Activated naive CD4-positive, alpha-beta T cell treated with anti-CD3 and anti-CD28 coated beads, Interleukin-2, amount 50 U/mL, for 24 hours (primary cell): ENCODE measurements at regions not wholly inside any gene's neighbourhood (a gene's known extent, or its start where the extent isn't known, plus 50 kb on each side); places are given as distances from the start of the nearest gene placed in this dataset.
A peak's percentile ranks its signal among the peaks of the same experiment; 100 is the strongest.

Experiments
- H3K27ac Mint-ChIP-seq: one replicate; pipeline ENCODE4 v1.8.0; 2021; ENCODE audit warnings: mild to moderate bottlenecking, mixed read lengths
- H3K27me3 Mint-ChIP-seq: one replicate; pipeline ENCODE4 v1.8.0; 2021; ENCODE audit warnings: mixed read lengths
- H3K36me3 Mint-ChIP-seq: one replicate; pipeline ENCODE4 v1.8.0; 2021; ENCODE audit warnings: mixed read lengths
- H3K4me1 Mint-ChIP-seq: one replicate; pipeline ENCODE4 v1.8.0; 2021; ENCODE audit warnings: mixed read lengths
- H3K4me3 Mint-ChIP-seq: one replicate; pipeline ENCODE4 v1.8.0; 2021; ENCODE audit warnings: mild to moderate bottlenecking, mixed read lengths
- H3K9me3 Mint-ChIP-seq: one replicate; pipeline ENCODE4 v1.8.0; 2021; ENCODE audit warnings: mixed read lengths

DNA sequence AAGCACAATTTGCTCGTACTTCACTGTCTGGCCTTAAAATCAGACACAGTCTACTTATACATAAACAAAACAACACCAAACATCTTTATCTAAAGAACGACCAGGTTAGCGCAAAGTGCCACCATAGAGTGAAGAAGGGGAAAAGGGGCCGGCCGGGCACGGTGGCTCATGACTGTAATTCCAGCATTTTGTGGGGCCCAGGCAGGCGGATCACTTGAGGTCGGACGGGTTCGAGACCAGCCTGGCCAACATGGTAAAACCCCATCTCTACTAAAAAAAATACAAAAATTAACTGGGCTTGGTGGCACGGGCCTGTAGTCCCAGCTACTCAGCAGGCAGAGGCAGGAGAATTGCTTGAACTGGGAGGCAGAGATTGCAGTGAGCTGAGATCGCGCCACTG is 118.5 kb upstream of the RIOK3 start:
- Mint-ChIP-seq H3K36me3 (peaks cover 14% of the 10 kb centered on the region), H3K4me1 (no peaks in the 10 kb centered on the region), H3K27ac (no peak overlapping the region), H3K27me3 (no peaks in the 10 kb centered on the region), H3K9me3 (no peaks in the 10 kb centered on the region), H3K4me3 (no peak overlapping the region)

DNA sequence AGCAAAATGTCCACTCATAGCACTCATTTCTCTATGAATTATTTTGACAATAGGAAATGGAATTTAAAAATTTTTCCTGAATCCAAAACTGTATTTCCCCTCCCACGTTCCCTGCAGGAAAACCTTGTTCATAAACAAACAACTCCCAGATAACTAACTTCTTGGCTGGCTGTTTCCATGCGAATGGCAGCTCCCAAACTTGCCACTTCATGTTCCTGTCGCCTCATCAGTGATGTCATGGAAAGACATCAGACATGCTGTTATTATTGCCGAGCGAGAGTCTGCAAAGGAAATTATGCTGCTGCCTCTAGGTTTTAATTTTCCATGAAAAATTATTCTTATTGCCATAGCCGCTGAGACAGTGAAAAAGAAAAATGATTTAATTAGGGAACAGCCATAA is 117.0 kb upstream of the RIOK3 start:
- H3K4me1 Mint-ChIP-seq, result peaks cover 4% of the 10 kb centered on the region
- H3K9me3 Mint-ChIP-seq, result no peaks in the 10 kb centered on the region
- H3K36me3 Mint-ChIP-seq, result peaks cover 10% of the 10 kb centered on the region
- no peak overlapping the region for H3K27ac Mint-ChIP-seq
- H3K27me3 Mint-ChIP-seq, result no peaks in the 10 kb centered on the region
- no peak overlapping the region for H3K4me3 Mint-ChIP-seq

DNA sequence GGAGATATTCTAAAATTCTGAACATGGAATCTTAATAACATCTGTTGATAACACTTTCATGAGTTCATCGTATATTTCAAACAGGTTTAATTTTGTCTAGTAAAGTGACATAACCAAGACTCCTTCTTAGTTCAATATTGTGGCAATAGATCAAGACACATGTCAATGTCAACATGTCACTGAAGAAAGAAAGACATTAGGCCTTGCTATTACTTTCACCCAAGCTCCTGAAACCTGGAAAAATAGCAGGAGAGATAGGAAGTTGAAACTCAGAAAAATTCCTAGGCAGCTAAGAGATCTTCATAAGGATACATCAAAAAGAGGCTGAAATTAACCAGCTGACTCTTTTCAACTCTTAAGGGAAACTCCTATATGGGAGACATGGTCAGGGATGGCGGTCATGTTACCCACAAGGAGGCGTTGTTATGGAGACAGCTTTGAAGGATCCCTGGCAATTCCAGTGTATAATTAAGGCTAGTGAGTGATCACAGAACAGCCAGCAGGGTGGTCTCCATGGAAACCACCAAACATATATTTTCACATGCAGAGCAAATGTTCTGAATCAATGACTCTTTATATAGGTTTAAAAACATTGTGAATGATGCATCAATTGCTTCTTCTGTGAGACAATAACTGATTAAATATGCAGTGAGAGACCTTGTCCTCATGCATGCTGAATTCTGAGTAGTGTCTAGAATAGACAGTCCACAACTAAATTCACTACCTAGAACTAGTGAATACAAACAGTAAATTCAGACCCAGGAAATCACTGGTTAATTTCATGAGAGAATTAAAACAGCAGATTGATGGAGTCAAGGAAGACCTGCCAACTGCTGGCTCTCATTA is 115.3 kb upstream of the RIOK3 start:
- no peaks in the 10 kb centered on the region for H3K27me3 Mint-ChIP-seq
- H3K27ac Mint-ChIP-seq, result no peak overlapping the region
- H3K36me3 Mint-ChIP-seq, result peaks cover 8% of the 10 kb centered on the region
- H3K9me3 Mint-ChIP-seq, result no peaks in the 10 kb centered on the region
- peaks cover 10% of the 10 kb centered on the region for H3K4me1 Mint-ChIP-seq
- no peak overlapping the region for H3K4me3 Mint-ChIP-seq

DNA sequence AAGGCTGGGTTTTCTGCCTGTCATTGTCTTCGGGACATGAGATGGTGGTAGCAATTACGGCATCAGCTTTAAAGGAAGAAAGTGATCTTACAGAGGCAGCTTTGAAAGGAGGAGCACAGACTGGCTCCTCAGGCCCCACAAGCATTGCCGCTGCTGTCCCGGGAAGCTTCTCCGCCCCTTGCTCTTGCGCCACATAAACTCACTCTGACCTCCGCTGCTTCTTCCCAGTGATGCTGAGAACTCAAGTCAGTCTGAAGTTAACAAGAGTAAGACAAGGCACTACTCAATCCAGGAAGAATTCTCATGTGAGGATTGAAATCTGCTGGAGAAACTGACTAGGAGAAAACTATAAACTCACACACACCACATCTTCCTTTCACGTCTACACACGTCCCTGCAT is 112.4 kb upstream of the RIOK3 start:
- Mint-ChIP-seq H3K27ac (peak overlapping the region; percentile 63), H3K4me3 (no peak overlapping the region), H3K9me3 (no peaks in the 10 kb centered on the region), H3K27me3 (no peaks in the 10 kb centered on the region), H3K36me3 (peaks cover 6% of the 10 kb centered on the region), H3K4me1 (peaks cover 10% of the 10 kb centered on the region)

DNA sequence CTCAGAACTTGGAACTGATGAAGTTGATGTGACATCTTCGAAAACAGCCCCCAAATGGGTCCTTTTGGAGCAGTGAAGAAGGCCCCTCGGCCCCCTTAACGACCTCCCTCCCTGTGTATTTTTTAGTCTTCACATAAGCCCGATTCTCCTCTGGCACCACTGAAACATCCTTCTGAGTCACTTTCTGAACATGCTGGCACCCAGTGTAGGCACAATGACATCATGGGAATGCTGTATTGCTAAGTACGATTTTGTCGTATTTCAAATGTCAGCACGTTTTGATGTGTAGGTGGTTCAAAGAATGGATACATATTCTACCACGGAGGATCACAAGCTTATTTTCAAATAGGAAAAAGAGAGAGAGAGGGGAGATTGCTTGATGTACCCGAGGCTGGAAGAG is 111.7 kb upstream of the RIOK3 start:
- Mint-ChIP-seq H3K4me3 (peak overlapping the region; percentile 3), H3K9me3 (no peaks in the 10 kb centered on the region)

DNA sequence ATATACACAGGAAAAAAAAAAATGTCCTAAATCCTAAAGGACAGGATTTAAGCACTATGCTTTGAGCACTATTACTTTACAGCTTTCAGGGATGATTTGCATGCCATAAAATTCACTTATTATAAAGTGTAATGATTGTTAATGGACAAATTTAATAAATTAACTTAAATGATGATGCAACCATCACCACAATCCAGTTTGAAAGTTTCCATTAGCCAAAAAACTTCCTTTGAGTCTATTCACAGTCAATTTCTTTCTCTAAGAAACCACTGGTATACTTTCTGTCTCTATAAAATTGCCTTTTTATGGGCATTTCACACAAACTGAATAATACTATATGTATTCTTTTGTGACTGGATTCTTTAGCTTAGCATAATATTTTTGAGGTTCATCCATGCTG is 111.1 kb upstream of the RIOK3 start:
- H3K27me3 Mint-ChIP-seq, result no peaks in the 10 kb centered on the region
- H3K9me3 Mint-ChIP-seq, result no peaks in the 10 kb centered on the region
- H3K27ac Mint-ChIP-seq, result no peak overlapping the region
- H3K4me3 Mint-ChIP-seq, result no peak overlapping the region
- H3K36me3 Mint-ChIP-seq, result peaks cover 4% of the 10 kb centered on the region
- H3K4me1 Mint-ChIP-seq, result peaks cover 10% of the 10 kb centered on the region

More for the DNA sequence above, 111.7 kb upstream of the RIOK3 start:
- Mint-ChIP-seq H3K27ac (peak overlapping the region; percentile 36), H3K27me3 (no peaks in the 10 kb centered on the region), H3K36me3 (peaks cover 5% of the 10 kb centered on the region), H3K4me1 (peaks cover 10% of the 10 kb centered on the region)

DNA sequence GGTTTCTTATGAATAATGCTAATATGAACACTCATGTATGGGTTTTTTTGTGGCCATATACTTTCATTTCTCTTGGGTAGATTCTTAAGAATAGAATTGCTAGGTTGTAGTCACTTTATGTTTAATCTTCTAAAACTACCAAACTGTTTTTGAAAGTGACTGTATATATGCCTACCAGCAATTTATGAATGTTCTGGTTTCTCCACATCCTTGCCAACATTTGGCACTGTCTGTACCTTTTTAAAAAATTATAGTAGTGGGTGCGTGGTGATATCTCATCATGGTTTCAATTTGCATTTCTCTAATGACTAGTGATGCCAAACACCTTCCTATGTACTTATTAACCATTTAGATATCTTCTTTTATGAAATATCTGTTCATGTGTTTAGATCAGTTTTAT is 110.6 kb upstream of the RIOK3 start:
- H3K36me3 Mint-ChIP-seq, result peaks cover 7% of the 10 kb centered on the region
- H3K9me3 Mint-ChIP-seq, result no peaks in the 10 kb centered on the region
- peaks cover 10% of the 10 kb centered on the region for H3K4me1 Mint-ChIP-seq
- no peak overlapping the region for H3K27ac Mint-ChIP-seq
- no peaks in the 10 kb centered on the region for H3K27me3 Mint-ChIP-seq
- H3K4me3 Mint-ChIP-seq, result no peak overlapping the region

DNA sequence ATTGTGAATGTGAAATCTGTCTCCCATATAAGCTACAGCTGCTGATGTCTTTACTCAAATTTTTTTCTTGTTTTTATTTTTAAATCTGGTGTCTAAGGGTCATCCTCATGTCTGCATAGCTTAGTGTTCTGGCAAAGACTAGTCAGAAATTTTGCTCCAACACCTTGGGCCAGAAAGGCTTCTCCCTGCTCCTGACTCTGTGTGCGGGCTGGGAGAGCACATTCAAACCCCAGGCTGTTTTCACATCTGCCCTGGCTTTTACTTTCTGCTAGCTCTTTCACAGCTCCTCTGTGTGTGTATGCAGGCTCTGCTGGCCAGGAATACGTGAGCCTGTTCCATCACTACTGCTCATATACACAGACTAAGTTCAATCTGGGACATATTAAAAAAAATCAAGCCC is 102.9 kb upstream of the RIOK3 start:
- H3K4me3 Mint-ChIP-seq, result no peak overlapping the region
- H3K27ac Mint-ChIP-seq, result no peak overlapping the region
- H3K27me3 Mint-ChIP-seq, result no peaks in the 10 kb centered on the region
- H3K9me3 Mint-ChIP-seq, result no peaks in the 10 kb centered on the region
- H3K36me3 Mint-ChIP-seq, result peaks cover 39% of the 10 kb centered on the region
- H3K4me1 Mint-ChIP-seq, result peaks cover 4% of the 10 kb centered on the region

DNA sequence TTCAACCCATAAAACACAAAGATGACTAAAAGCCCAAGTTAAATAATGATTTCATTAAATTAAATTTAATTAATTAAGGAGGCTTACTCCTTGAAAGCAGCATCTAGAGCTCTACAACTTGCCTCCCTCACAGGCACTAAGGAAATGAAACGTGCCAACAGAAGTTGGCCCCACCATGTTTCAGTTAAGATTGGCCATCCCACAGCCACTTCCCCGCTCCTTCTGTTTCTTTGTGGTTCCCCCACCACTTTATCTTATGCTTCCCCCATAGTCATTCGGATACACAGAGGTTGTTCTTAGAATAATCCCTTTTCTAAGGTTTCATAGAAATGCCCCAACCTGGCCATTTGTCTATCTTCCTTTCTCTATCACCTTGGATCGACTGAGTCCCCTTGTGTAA is 101.6 kb upstream of the RIOK3 start:
- H3K36me3 Mint-ChIP-seq, result peaks cover 38% of the 10 kb centered on the region
- H3K9me3 Mint-ChIP-seq, result no peaks in the 10 kb centered on the region
- peaks cover 4% of the 10 kb centered on the region for H3K4me1 Mint-ChIP-seq
- H3K27ac Mint-ChIP-seq, result no peak overlapping the region
- H3K27me3 Mint-ChIP-seq, result no peaks in the 10 kb centered on the region
- H3K4me3 Mint-ChIP-seq, result no peak overlapping the region

DNA sequence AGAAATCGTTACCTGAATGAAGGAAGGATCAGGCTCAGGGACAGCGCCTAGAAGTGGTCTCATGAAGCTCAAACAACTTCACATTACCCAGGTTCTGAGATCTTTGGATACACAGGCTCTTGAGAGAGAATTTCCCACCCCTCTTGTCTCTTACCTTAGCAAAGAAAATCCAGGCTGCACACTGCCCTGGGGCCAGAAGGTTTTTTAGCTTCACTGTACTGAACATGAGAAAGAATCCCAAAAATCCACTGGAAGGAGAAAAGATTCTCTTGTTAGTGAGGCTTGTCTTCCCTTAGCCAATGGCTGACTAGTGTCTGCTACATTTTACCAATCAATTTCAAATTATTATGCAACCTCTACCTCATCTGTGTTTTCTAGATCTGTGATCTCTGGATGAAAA is 101.0 kb upstream of the RIOK3 start:
- Mint-ChIP-seq H3K4me1 (peaks cover 4% of the 10 kb centered on the region), H3K27me3 (no peaks in the 10 kb centered on the region), H3K36me3 (peaks cover 38% of the 10 kb centered on the region), H3K4me3 (no peak overlapping the region), H3K9me3 (no peaks in the 10 kb centered on the region), H3K27ac (no peak overlapping the region)

DNA sequence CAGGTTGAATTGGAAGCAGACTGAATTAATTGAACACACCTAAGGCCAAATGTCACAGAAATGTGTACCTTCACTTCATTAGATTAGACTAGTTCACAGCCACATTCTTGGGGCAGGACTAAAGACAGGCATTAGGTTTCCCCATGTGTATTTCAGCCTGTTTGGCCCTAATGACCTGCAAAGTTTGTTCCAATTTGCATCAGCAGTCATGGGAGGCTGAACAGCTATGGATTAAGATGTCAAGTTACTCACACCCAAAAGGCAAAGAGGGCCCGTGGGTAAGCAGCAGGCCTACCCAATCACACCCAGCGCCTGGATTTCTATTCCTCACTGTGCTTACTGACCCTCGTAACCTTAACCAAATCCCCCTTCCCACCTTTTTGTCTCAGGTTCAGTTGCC is 99.6 kb upstream of the RIOK3 start:
- Mint-ChIP-seq H3K4me3 (no peak overlapping the region), H3K36me3 (peaks cover 35% of the 10 kb centered on the region), H3K9me3 (no peaks in the 10 kb centered on the region), H3K27me3 (no peaks in the 10 kb centered on the region), H3K4me1 (peaks cover 13% of the 10 kb centered on the region), H3K27ac (no peak overlapping the region)

DNA sequence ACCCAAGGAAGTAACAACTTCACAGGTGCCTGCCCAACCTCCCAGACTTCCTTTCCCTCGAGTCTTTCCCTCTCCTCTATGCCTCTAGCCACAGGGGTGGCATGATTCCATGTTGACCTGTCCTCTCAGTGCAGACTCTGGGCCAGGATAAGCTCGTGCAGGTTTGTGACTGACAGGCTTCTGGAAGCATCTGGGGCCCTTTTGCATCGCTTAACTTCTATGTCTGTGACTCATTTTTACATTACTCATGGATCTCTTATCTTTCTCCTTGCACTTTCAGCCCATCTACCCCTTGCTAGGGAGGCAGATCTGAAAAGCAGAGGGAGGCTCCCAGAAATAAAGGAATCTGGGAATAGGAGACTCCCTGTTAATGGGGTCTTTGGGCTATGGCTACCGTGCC is 98.5 kb upstream of the RIOK3 start:
- Mint-ChIP-seq H3K27ac (no peak overlapping the region), H3K27me3 (no peaks in the 10 kb centered on the region), H3K4me1 (peaks cover 18% of the 10 kb centered on the region), H3K36me3 (peaks cover 26% of the 10 kb centered on the region), H3K9me3 (no peaks in the 10 kb centered on the region), H3K4me3 (no peak overlapping the region)

DNA sequence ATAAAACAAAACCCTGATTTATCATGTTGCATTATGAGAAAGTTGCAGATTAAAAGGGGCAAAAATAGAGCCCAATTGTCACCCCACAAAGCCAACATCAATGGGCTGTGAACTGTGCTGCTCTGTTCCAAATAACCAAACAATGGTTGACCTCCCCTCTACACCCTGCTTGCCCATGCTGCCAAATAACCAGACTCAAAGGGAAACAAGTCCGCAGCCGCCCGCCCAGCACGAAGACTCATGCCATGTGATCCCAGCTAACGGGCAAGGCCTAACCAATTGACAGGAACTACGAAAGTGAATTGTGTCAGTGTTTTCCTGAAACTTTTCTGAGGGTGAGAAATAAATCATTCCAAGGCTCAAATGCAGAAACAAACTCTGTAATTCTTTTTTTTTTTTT is 97.9 kb upstream of the RIOK3 start:
- H3K36me3 Mint-ChIP-seq, result peaks cover 20% of the 10 kb centered on the region
- peaks cover 18% of the 10 kb centered on the region for H3K4me1 Mint-ChIP-seq
- no peak overlapping the region for H3K4me3 Mint-ChIP-seq
- H3K27ac Mint-ChIP-seq, result no peak overlapping the region
- no peaks in the 10 kb centered on the region for H3K9me3 Mint-ChIP-seq
- no peaks in the 10 kb centered on the region for H3K27me3 Mint-ChIP-seq

DNA sequence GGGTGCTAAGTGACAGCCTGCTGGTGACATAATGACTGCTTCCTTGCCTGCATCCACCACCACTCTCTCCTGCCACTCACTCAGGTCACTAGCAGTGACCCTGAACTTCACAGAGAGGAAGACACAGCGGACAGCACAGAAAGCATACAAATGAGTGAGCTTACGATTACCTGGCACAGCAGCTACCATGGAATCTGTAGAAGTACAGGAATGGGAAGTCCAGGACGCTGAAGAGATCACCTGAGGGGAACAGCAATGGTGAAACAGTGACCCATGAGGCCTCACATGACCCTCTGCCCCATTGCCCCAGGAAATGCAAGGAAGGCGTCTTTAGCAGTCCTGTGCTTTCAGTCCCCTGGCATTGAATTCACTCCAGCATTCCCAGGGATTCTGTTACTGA is 96.7 kb upstream of the RIOK3 start:
- Mint-ChIP-seq H3K36me3 (peaks cover 16% of the 10 kb centered on the region), H3K4me3 (no peak overlapping the region), H3K9me3 (no peaks in the 10 kb centered on the region), H3K4me1 (peaks cover 18% of the 10 kb centered on the region), H3K27me3 (no peaks in the 10 kb centered on the region), H3K27ac (no peak overlapping the region)

DNA sequence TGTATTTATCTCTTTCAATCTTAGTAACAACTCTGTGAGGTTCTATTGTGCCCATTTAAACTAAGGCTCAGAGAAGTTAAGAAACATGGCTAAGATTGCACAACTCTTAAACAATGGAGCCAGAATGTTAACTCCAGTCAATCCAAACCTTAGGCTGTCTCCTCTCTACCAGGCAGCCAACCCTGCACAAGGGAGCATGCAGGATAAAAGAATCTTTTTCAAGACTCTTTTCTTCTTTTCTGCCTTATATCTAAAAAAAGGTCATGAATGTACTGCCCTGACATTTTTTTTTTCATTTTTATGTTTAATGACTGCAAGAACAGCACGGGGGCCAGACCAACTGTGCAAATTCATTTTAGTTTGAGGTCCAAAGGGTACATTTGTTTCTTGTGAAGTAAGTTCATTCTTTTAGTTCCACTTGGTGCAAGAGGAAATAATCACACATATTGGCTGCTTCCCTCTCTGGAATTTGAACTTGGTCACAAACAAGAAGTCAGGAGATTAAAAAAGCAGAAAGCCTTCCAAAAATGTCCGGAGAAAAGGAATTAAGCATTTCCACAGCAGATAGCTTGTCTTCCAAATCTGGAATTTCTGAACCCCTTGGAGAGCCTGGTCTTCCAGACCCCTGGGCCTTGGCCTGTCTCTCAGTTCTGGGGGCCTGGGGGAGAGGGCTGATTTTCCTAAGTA is 96.0 kb upstream of the RIOK3 start:
- Mint-ChIP-seq H3K27ac (no peak overlapping the region), H3K4me3 (no peak overlapping the region), H3K27me3 (no peaks in the 10 kb centered on the region), H3K4me1 (peaks cover 18% of the 10 kb centered on the region), H3K36me3 (peaks cover 12% of the 10 kb centered on the region), H3K9me3 (no peaks in the 10 kb centered on the region)

DNA sequence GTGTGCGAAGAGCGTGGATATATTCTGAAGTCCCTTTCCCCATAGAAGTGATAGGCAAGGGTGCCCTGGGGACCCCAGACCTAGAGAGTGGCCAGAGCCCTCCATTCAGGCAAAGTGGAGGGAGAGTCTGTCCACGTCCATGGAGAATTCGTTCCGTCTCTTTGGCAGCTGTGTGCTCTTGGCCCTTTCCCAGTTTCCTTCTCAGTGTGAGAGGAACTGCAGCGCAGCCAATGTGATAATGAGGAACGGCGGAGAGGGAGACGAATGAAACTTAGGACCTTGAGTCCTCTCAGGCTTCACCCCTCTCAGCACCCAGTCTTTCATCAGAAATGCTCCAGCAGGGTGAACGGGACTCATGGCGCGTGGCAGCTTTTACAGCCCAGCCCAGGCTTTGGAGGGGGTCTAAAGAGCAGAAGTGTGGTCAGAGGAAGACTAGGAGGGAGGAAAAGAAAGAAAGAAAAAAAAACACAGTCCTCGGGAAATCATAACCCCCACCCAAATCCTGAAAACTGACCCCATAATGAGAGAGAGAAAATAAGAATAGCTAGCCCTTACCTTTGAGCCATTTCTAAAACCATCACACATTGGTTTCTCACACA is 95.0 kb upstream of the RIOK3 start:
- peaks cover 9% of the 10 kb centered on the region for H3K36me3 Mint-ChIP-seq
- no peaks in the 10 kb centered on the region for H3K9me3 Mint-ChIP-seq
- H3K4me1 Mint-ChIP-seq, result peaks cover 18% of the 10 kb centered on the region
- no peak overlapping the region for H3K27ac Mint-ChIP-seq
- no peaks in the 10 kb centered on the region for H3K27me3 Mint-ChIP-seq
- no peak overlapping the region for H3K4me3 Mint-ChIP-seq
